Stimulated activated CD4-positive, alpha-beta T cell treated with anti-CD3 and anti-CD28 coated beads, Interleukin-1b, Interleukin-23, amount 100 ng/mL, for 1 hour (primary cell): ENCODE measurements at regions not wholly inside any gene's neighbourhood (a gene's known extent, or its start where the extent isn't known, plus 50 kb on each side); places are given as distances from the start of the nearest gene placed in this dataset.

Experiments used
- DNase-seq, 2 donors: peaks; one replicate each; pipeline ENCODE4 v3.0.0-alpha.2; 2020; ENCODE audit warnings: low read depth in 2 of 2

- DNase-seq = no peak
Measured at GRCh38 chr9:107960916-107961315, 471.3 kb upstream of the KLF4 start.

GRCh38 chr9:107954312-107954711 is 464.7 kb upstream of the KLF4 start:
- DNase-seq = no peak

GRCh38 chr9:107953556-107954125 is 464.1 kb upstream of the KLF4 start:
- no peak for DNase-seq

- DNase-seq = no peak
Measured at GRCh38 chr9:107952773-107953172, 463.2 kb upstream of the KLF4 start.

- no peak for DNase-seq
Measured at GRCh38 chr9:107951511-107951910, 461.9 kb upstream of the KLF4 start.

GRCh38 chr9:107949061-107949460 is 459.5 kb upstream of the KLF4 start:
- no peak for DNase-seq

- DNase-seq = no peak
Measured at GRCh38 chr9:107948601-107949000, 459.0 kb upstream of the KLF4 start.

- no peak for DNase-seq
Measured at GRCh38 chr9:107948086-107948485, 458.5 kb upstream of the KLF4 start.

- DNase-seq = no peak
Measured at GRCh38 chr9:107946364-107947141, 457.0 kb upstream of the KLF4 start.

- DNase-seq = no peak
Measured at GRCh38 chr9:107945961-107946360, 456.4 kb upstream of the KLF4 start.

- no peak for DNase-seq
Measured at GRCh38 chr9:107945493-107945892, 455.9 kb upstream of the KLF4 start.

GRCh38 chr9:107944387-107944786 is 454.8 kb upstream of the KLF4 start:
- DNase-seq = no peak

- DNase-seq = no peak
Measured at GRCh38 chr9:107943901-107944300, 454.3 kb upstream of the KLF4 start.

- DNase-seq = no peak
Measured at GRCh38 chr9:107942856-107943255, 453.3 kb upstream of the KLF4 start.

- DNase-seq = no peak
Measured at GRCh38 chr9:107942291-107942690, 452.7 kb upstream of the KLF4 start.

- no peak for DNase-seq
Measured at GRCh38 chr9:107940616-107941595, 451.3 kb upstream of the KLF4 start.

GRCh38 chr9:107938801-107939386 is 449.3 kb upstream of the KLF4 start:
- DNase-seq = no peak

GRCh38 chr9:107935931-107936330 is 446.4 kb upstream of the KLF4 start:
- no peak for DNase-seq

GRCh38 chr9:107933516-107933915 is 443.9 kb upstream of the KLF4 start:
- no peak for DNase-seq

GRCh38 chr9:107933097-107933496 is 443.5 kb upstream of the KLF4 start:
- no peak for DNase-seq

- DNase-seq = no peak
Measured at GRCh38 chr9:107932601-107933000, 443.0 kb upstream of the KLF4 start.

- DNase-seq = no peak
Measured at GRCh38 chr9:107932046-107932445, 442.5 kb upstream of the KLF4 start.
